ENCODE measurements at regions not wholly inside any gene's neighbourhood (a gene's known extent, or its start where the extent isn't known, plus 50 kb on each side); places are given as distances from the start of the nearest gene placed in this dataset.
"Not testable (repeated sequence)": the region's sequence is repeated elsewhere in the genome, so short reads cannot be mapped to it uniquely, and the experiment has no call there.

GRCh38 chr1:120664376-120665249 is 59.1 kb upstream of the NBPF26 start:
- DNase-seq (ENCODE audit: low spot score) = not testable (repeated sequence)

- not testable (repeated sequence) for DNase-seq (ENCODE audit: low spot score)
Measured at GRCh38 chr1:120665250-120665577, 58.5 kb upstream of the NBPF26 start.

DNA sequence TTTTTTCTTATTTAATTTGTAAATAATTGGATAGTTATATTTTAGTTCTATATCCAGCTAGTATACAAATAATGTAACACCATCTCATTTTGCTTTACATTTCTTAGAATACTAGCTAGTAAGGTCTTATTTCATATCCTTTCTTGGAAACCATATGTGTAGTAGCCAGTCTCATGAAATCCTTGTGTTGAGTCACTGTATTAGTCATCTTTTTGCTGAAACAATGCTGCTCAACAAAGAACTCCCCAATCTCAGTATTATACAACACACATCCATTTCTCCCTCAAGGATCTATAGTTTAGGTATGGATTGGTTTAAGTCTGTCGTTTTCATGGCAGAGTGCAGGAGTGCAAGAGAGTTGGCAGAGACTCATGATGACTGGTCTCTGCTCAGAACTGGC is 55.6 kb upstream of the NBPF26 start:
- DNase-seq (ENCODE audit: low spot score) = not testable (repeated sequence)
